Left lung (tissue), 4 donors: ENCODE measurements at regions not wholly inside any gene's neighbourhood (a gene's known extent, or its start where the extent isn't known, plus 50 kb on each side); places are given as distances from the start of the nearest gene placed in this dataset.
A peak's percentile ranks its signal among the peaks of the same experiment; 100 is the strongest.

Source experiments
- ATAC-seq: fragments of 200-7000 bp; cut with Tn5 transposase; one replicate; pipeline ENCODE4 v1.9.1; 2020; ENCODE audit warnings: moderate library complexity
- DNase-seq, 4 donors: peaks; one replicate each; pipeline ENCODE4 v3.0.0-alpha.2; 2013 to 2020
- H3K27ac ChIP-seq, 2 donors: fragments of 200-600 bp; sonication (generic) in 1 of 2; one replicate each; pipeline versions ENCODE4 v1.5.0 to v1.8.0; 2020 to 2021
- H3K27me3 ChIP-seq, 2 donors: fragments of 200-600 bp; sonication (generic) in 1 of 2; one replicate each; pipeline versions ENCODE4 v1.5.0 to v1.8.0; 2020 to 2021
- H3K36me3 ChIP-seq, 2 donors: fragments of 200-600 bp; sonication (generic) in 1 of 2; one replicate each; pipeline versions ENCODE4 v1.5.0 to v1.8.0; 2020 to 2021
- H3K4me1 ChIP-seq, 2 donors: fragments of 200-600 bp; one replicate each; pipeline ENCODE4 v1.8.0; 2021
- H3K4me3 ChIP-seq, 2 donors: fragments of 200-600 bp; sonication (generic) in 1 of 2; one replicate each; pipeline versions ENCODE4 v1.5.0 to v1.8.0; 2020 to 2021; ENCODE audit warnings: mild to moderate bottlenecking in 1 of 2
- H3K9me3 ChIP-seq, 2 donors: fragments of 200-600 bp; sonication (generic) in 1 of 2; one replicate each; pipeline versions ENCODE4 v1.5.0 to v1.8.0; 2020 to 2021
- intact Hi-C, 2 donors: fragments of 100-400 bp; cut with DNase I; formaldehyde crosslinking; loops; one replicate each; pipeline versions ENCODE4 v1.11.2 to v1.14.2; 2022
- TF ChIP-seq, protein P1 (sequence below), 2 donors: fragments of 200-600 bp; sonication (generic) in 1 of 2; IDR thresholded peaks; one replicate each; pipeline versions ENCODE4 v1.5.0 to v1.8.0; 2021; ENCODE audit warnings: antibody characterized with exemption in 2 of 2
- donor health status: DM: no; HTN: yes; CAD: no.
- donor health status: DM: no; HTN: no; CAD: no.

DNA sequence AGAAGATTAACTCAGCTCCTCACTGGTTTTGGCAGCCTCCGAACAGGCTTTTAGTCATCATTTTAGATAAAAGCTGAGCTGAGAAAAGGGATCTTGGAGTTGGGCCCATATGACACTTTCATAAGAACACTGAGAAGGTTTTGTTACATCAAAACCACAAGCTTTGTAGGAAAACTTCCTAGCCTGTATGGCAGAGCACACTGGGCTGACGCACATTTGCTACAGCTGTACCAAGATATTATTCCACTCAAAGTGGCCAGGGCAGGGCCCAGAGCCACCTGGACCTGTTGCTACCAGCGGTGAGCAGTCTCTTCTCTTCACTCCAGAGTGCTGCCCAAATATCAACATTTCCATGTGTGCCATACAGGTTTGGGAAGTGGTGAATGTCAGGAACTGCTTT is 160.5 kb upstream of the CCDC54 start:
- Histone ChIP-seq H3K4me1 (no peaks in the 10 kb centered on the region), H3K4me3 (no peak overlapping the region), H3K36me3 (no peaks in the 10 kb centered on the region), H3K27ac (no peak overlapping the region), H3K9me3 (no peaks in the 10 kb centered on the region), H3K27me3 (no peaks in the 10 kb centered on the region)
- intact Hi-C loops: no loop called here
- peak; percentile 54 for ATAC-seq
- no peak for DNase-seq
- TF ChIP-seq, protein P1, sequence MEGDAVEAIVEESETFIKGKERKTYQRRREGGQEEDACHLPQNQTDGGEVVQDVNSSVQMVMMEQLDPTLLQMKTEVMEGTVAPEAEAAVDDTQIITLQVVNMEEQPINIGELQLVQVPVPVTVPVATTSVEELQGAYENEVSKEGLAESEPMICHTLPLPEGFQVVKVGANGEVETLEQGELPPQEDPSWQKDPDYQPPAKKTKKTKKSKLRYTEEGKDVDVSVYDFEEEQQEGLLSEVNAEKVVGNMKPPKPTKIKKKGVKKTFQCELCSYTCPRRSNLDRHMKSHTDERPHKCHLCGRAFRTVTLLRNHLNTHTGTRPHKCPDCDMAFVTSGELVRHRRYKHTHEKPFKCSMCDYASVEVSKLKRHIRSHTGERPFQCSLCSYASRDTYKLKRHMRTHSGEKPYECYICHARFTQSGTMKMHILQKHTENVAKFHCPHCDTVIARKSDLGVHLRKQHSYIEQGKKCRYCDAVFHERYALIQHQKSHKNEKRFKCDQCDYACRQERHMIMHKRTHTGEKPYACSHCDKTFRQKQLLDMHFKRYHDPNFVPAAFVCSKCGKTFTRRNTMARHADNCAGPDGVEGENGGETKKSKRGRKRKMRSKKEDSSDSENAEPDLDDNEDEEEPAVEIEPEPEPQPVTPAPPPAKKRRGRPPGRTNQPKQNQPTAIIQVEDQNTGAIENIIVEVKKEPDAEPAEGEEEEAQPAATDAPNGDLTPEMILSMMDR (IDR thresholded peaks at IDR 0.05): no peak

DNA sequence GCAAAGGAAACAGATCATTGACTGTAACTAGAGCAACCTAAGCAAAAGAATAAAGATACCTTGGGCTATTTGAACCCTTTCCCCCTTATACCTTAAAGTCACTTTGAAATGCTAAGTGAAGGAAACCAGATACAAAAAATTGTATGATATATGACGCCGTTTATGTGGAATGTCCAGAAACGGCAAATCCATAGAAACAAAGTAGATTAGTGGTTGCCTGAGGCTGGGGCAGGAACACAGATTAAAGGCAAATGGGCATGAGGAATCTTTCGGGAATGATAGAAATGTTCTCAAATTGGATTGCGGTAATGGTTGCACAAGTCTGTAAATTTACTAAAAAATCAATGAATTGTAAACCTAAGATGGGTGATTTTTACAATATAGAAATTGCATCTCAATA is 160.1 kb upstream of the CCDC54 start:
- Histone ChIP-seq H3K36me3 (no peaks in the 10 kb centered on the region), H3K9me3 (no peaks in the 10 kb centered on the region), H3K27me3 (no peaks in the 10 kb centered on the region), H3K4me1 (no peaks in the 10 kb centered on the region), H3K4me3 (no peak overlapping the region), H3K27ac (no peak overlapping the region)
- ATAC-seq: no peak
- intact Hi-C loops: no loop called here
- DNase-seq: no peak
- TF ChIP-seq, protein P1 (IDR thresholded peaks at IDR 0.05): no peak

DNA sequence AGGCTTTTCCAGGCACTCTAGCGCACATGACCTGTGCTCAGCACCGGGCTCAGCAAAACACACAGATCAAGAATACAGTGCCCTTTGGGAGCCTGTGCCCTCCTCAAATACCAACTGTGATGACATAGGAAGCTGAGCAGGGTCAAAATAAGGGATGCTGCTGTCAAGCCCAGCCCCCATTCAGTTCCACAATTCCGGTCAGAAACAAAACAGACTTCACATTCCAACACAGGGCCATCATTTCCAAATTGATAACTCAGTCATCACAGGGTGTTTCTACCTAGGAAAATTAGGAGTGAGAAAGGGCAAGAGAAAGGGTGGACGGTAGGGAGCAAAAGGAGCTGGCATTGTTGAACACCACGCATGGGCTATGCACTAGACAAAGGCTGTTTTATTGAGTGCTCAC is 158.4 kb upstream of the CCDC54 start:
- Histone ChIP-seq H3K9me3 (no peaks in the 10 kb centered on the region), H3K36me3 (no peaks in the 10 kb centered on the region), H3K27me3 (no peaks in the 10 kb centered on the region), H3K27ac (no peak overlapping the region), H3K4me1 (no peaks in the 10 kb centered on the region), H3K4me3 (no peak overlapping the region)
- DNase-seq (no peak), ATAC-seq (no peak)
- intact Hi-C loops: no loop called here
- TF ChIP-seq, protein P1 (IDR thresholded peaks at IDR 0.05): no peak

DNA sequence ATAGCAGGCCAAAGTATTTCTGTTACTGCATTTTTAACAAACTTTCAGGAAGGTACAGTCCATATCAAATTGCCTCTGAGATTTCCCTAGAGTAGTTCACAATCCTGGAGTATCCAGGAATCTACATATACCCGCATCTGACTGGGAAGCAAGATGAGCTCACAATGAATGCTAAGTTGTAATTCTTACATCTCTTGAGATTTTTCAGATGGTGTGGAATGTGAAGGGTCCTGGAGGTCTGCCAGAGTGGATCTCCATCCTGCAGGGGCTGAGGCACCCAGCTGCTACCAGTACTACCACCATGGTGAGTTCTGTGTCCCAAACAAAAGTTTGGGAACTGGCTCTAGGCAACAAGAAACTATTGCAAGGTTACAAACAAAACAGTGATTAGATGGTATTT is 156.7 kb upstream of the CCDC54 start:
- intact Hi-C loops: no loop called here
- no peak for ATAC-seq
- TF ChIP-seq, protein P1 (IDR thresholded peaks at IDR 0.05): no peak
- Histone ChIP-seq H3K27ac (no peak overlapping the region), H3K4me3 (no peak overlapping the region), H3K36me3 (no peaks in the 10 kb centered on the region), H3K27me3 (no peaks in the 10 kb centered on the region), H3K9me3 (no peaks in the 10 kb centered on the region), H3K4me1 (no peaks in the 10 kb centered on the region)
- no peak for DNase-seq

DNA sequence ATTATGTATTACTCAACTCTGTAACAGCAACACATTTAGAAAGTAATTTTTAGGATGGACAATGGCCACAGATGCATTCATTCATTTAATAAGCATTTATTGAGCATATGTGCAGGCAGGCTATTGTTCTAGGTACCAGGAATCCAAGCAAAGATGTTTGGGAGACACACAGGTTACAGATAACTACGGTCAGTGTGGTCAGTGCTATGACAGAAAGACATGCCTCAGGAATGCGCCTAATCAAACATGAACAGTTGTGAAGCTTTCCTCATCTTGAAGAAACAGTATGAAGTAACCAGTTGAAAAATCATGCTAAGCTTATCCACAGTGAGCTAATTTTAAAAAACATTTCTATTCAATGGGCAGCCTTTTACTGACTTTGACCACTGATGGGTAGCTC is 155.4 kb upstream of the CCDC54 start:
- H3K27me3 ChIP-seq: no peaks in the 10 kb centered on the region
- no peaks in the 10 kb centered on the region for H3K9me3 ChIP-seq
- no peak overlapping the region for H3K4me3 ChIP-seq
- intact Hi-C loops: no loop called here
- DNase-seq (no peak), ATAC-seq (no peak)
- no peaks in the 10 kb centered on the region for H3K36me3 ChIP-seq
- H3K27ac ChIP-seq: no peak overlapping the region
- TF ChIP-seq, protein P1 (IDR thresholded peaks at IDR 0.05): no peak
- H3K4me1 ChIP-seq: no peaks in the 10 kb centered on the region
